Fibroblast of lung (primary cell): ENCODE measurements at regions not wholly inside any gene's neighbourhood (a gene's known extent, or its start where the extent isn't known, plus 50 kb on each side); places are given as distances from the start of the nearest gene placed in this dataset.

Experiments used
- DNase-seq, 2 donors: peaks; one replicate each; pipeline versions ENCODE4 v3.0.0 to v3.0.0-alpha.2; 2010; ENCODE audit warnings: low read depth in 2 of 2
- H2AFZ ChIP-seq: 2 replicates; pipeline ENCODE4 v1.5.1; 2012; ENCODE audit warnings: low read length, control low read depth, inconsistent platforms
- H3K27ac ChIP-seq: 2 replicates; pipeline ENCODE4 v1.5.1; 2011; ENCODE audit warnings: low read length, control low read depth; ENCODE audit not compliant: insufficient read depth
- H3K27me3 ChIP-seq: 2 replicates; pipeline ENCODE4 v1.5.1; 2011; ENCODE audit warnings: mild to moderate bottlenecking, low read length; ENCODE audit not compliant: control insufficient read depth, insufficient read depth
- H3K36me3 ChIP-seq: 2 replicates; pipeline ENCODE4 v1.5.1; 2011; ENCODE audit warnings: low read length; ENCODE audit not compliant: control insufficient read depth, insufficient read depth
- H3K4me1 ChIP-seq: 2 replicates; pipeline ENCODE4 v1.5.1; 2011; ENCODE audit warnings: low read length; ENCODE audit not compliant: control insufficient read depth, insufficient read depth; ENCODE audit errors: extremely low read depth
- H3K4me2 ChIP-seq: 2 replicates; pipeline ENCODE4 v1.5.1; 2011; ENCODE audit warnings: low read length, control low read depth; ENCODE audit not compliant: insufficient read depth; ENCODE audit errors: extremely low read depth
- H3K4me3 ChIP-seq, 4 experiments: fragments of 200-600 bp in 1 of 4; sonication (generic) in 1 of 4; replicated peaks in 1 of 4; 2 replicates each; pipeline ENCODE4 v1.5.1; 2011 to 2016; ENCODE audit warnings: low read length in 4 of 4, low read depth in 3 of 4, mild to moderate bottlenecking in 3 of 4, control low read depth in 2 of 4, inconsistent platforms in 1 of 4, mixed read lengths in 1 of 4; ENCODE audit not compliant: insufficient read depth in 1 of 4; ENCODE audit errors: control extremely low read depth in 1 of 4
- H3K79me2 ChIP-seq: 2 replicates; pipeline ENCODE4 v1.5.1; 2012; ENCODE audit warnings: mild to moderate bottlenecking, low read length, inconsistent platforms; ENCODE audit not compliant: control insufficient read depth, insufficient read depth
- H3K9ac ChIP-seq: 2 replicates; pipeline ENCODE4 v1.5.1; 2011; ENCODE audit warnings: mild to moderate bottlenecking, low read length, control low read depth; ENCODE audit not compliant: insufficient read depth
- H3K9me3 ChIP-seq: 2 replicates; pipeline ENCODE4 v1.5.1; 2012; ENCODE audit warnings: low read depth, low read length; ENCODE audit not compliant: control insufficient read depth, insufficient read depth
- H4K20me1 ChIP-seq: 2 replicates; pipeline ENCODE4 v1.5.1; 2011; ENCODE audit warnings: low read length; ENCODE audit not compliant: control insufficient read depth, insufficient read depth; ENCODE audit errors: extremely low read depth
- EZH2 ChIP-seq: IDR thresholded peaks from 2 replicates; pipeline ENCODE4 v1.5.1; 2012; ENCODE audit warnings: low read length, control low read depth, mild to moderate bottlenecking; ENCODE audit errors: missing control alignments
- TF ChIP-seq, protein P1 (sequence below), 2 donors: IDR thresholded peaks in 1 of 2; conservative IDR thresholded peaks in 1 of 2; 1 replicate in 1 of 2; 2 replicates in 1 of 2; pipeline ENCODE4 v1.5.1; 2011 to 2012; ENCODE audit warnings: low read length in 2 of 2, control low read depth in 1 of 2, inconsistent platforms in 1 of 2, low read depth in 1 of 2, mild to moderate bottlenecking in 1 of 2

DNA sequence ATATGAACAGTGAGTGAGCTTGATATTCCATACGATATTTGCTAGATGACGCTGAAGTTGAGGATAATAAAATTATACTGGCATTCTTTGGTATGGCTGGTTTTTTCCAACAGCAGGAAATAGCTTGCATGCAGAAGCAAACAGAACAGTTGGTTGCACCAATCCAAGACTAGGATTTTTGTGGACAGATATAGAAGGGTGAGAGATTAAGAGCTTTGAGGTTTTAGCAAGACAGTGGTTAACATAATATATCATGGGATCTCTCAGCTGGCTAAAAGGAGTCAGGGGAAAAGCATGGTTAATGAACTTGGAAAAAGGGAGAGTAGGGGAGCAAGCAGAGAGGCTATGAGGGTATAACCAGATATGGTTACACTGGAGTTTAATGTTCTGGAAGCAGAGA lies 127.9 kb downstream of the DHX15 start:
- Histone ChIP-seq H3K36me3 (no peaks in the 10 kb centered on the region), H3K4me1 (no peaks in the 10 kb centered on the region), H3K4me2 (no peak overlapping the region), H3K9ac (no peak overlapping the region), H2AFZ (no peak overlapping the region), H3K9me3 (no peaks in the 10 kb centered on the region), H3K4me3 (no peak overlapping the region), H4K20me1 (no peaks in the 10 kb centered on the region), H3K79me2 (no peaks in the 10 kb centered on the region), H3K27me3 (no peaks in the 10 kb centered on the region), H3K27ac (no peak overlapping the region)
- peak in 1 of 2 donors; percentile 18 for DNase-seq
- TF ChIP-seq, protein P1, sequence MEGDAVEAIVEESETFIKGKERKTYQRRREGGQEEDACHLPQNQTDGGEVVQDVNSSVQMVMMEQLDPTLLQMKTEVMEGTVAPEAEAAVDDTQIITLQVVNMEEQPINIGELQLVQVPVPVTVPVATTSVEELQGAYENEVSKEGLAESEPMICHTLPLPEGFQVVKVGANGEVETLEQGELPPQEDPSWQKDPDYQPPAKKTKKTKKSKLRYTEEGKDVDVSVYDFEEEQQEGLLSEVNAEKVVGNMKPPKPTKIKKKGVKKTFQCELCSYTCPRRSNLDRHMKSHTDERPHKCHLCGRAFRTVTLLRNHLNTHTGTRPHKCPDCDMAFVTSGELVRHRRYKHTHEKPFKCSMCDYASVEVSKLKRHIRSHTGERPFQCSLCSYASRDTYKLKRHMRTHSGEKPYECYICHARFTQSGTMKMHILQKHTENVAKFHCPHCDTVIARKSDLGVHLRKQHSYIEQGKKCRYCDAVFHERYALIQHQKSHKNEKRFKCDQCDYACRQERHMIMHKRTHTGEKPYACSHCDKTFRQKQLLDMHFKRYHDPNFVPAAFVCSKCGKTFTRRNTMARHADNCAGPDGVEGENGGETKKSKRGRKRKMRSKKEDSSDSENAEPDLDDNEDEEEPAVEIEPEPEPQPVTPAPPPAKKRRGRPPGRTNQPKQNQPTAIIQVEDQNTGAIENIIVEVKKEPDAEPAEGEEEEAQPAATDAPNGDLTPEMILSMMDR (conservative IDR thresholded peaks at IDR 0.05 in 1 of 2, IDR thresholded peaks at IDR 0.05 in 1 of 2; ENCODE audit: low read depth in 1 of 2, low read length in 2 of 2): no peak
- TF ChIP-seq EZH2: no peak

DNA sequence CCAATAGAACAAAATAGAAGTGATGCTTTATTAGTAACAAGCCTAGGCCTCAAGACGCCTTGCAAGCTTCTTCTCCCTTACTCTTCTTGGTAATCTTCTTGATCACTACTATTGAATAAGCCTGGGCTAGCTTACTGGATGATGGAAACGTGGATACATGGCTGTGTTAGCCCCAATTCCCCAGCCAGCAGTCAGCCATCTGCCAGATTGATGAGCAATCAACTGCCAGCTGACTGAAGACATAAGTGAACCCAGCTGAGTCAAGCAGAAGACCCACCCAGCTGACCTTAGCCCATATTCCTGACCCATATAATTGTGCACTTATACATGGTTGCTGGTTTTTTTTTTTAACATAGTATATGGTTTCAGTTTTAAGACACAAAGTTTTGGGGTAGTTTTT lies 130.4 kb downstream of the DHX15 start:
- Histone ChIP-seq H3K9ac (no peak overlapping the region), H3K4me3 (no peak overlapping the region), H3K27ac (no peak overlapping the region), H3K4me2 (no peak overlapping the region), H3K9me3 (no peaks in the 10 kb centered on the region), H3K79me2 (no peaks in the 10 kb centered on the region), H4K20me1 (no peaks in the 10 kb centered on the region), H2AFZ (no peak overlapping the region), H3K4me1 (no peaks in the 10 kb centered on the region), H3K27me3 (no peaks in the 10 kb centered on the region), H3K36me3 (no peaks in the 10 kb centered on the region)
- TF ChIP-seq EZH2: no peak
- TF ChIP-seq, protein P1 (conservative IDR thresholded peaks at IDR 0.05 in 1 of 2, IDR thresholded peaks at IDR 0.05 in 1 of 2; ENCODE audit: low read depth in 1 of 2, low read length in 2 of 2): no peak
- no peak for DNase-seq

GRCh38 chr4:24451870-24452269 lies 132.5 kb downstream of the DHX15 start:
- no peak overlapping the region for H3K27ac ChIP-seq
- no peak overlapping the region for H3K4me2 ChIP-seq
- H3K79me2 ChIP-seq: no peaks in the 10 kb centered on the region
- H3K27me3 ChIP-seq: no peaks in the 10 kb centered on the region
- no peaks in the 10 kb centered on the region for H3K4me1 ChIP-seq
- H2AFZ ChIP-seq: no peak overlapping the region
- H3K36me3 ChIP-seq: no peaks in the 10 kb centered on the region
- H4K20me1 ChIP-seq: no peaks in the 10 kb centered on the region
- no peak overlapping the region for H3K9ac ChIP-seq
- H3K4me3 ChIP-seq: no peak overlapping the region
- DNase-seq: no peak
- no peak for TF ChIP-seq EZH2
- TF ChIP-seq, protein P1 (conservative IDR thresholded peaks at IDR 0.05 in 1 of 2, IDR thresholded peaks at IDR 0.05 in 1 of 2; ENCODE audit: low read depth in 1 of 2, low read length in 2 of 2): no peak
- no peaks in the 10 kb centered on the region for H3K9me3 ChIP-seq
